Omental fat pad (tissue), 3 donors: ENCODE measurements at regions not wholly inside any gene's neighbourhood (a gene's known extent, or its start where the extent isn't known, plus 50 kb on each side); places are given as distances from the start of the nearest gene placed in this dataset.

Source experiments
- ATAC-seq: fragments of 150-250 bp; one replicate; pipeline ENCODE4 v1.9.1; 2016; ENCODE audit warnings: mild to moderate bottlenecking, moderate library complexity; ENCODE audit not compliant: low FRiP score
- DNase-seq: peaks from one replicate; pipeline ENCODE4 v3.0.0-alpha.2; 2019; ENCODE audit warnings: low spot score
- TF ChIP-seq, protein P1 (sequence below), 3 donors: fragments of 450-650 bp; IDR thresholded peaks; one replicate each; pipeline ENCODE4 v1.5.1; 2016 to 2017; ENCODE audit warnings: antibody characterized with exemption in 3 of 3, mild to moderate bottlenecking in 3 of 3, moderate library complexity in 2 of 3

DNA sequence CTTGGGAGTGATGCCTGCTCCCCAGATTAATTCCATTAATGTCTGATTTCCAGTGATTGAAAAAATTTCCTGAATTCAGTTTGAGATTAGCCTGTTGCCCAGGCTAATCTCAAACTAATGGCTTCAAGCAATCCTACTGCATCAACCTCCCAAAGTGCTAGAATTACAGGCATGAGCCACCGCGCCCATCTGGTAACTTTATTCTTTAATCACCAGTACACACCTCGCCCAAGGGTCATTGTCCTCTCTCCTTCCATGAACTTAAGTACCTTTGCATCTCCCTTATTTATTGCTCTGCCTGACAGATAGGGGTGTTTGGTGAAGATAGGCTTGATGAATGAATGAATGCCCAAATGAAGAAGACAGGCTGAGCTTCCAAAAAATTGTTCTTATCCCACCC is 366.5 kb downstream of the SIPA1L2 start:
- ATAC-seq, result no peak
- TF ChIP-seq, protein P1, sequence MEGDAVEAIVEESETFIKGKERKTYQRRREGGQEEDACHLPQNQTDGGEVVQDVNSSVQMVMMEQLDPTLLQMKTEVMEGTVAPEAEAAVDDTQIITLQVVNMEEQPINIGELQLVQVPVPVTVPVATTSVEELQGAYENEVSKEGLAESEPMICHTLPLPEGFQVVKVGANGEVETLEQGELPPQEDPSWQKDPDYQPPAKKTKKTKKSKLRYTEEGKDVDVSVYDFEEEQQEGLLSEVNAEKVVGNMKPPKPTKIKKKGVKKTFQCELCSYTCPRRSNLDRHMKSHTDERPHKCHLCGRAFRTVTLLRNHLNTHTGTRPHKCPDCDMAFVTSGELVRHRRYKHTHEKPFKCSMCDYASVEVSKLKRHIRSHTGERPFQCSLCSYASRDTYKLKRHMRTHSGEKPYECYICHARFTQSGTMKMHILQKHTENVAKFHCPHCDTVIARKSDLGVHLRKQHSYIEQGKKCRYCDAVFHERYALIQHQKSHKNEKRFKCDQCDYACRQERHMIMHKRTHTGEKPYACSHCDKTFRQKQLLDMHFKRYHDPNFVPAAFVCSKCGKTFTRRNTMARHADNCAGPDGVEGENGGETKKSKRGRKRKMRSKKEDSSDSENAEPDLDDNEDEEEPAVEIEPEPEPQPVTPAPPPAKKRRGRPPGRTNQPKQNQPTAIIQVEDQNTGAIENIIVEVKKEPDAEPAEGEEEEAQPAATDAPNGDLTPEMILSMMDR (IDR thresholded peaks at IDR 0.05), result no peak
- no peak for DNase-seq

DNA sequence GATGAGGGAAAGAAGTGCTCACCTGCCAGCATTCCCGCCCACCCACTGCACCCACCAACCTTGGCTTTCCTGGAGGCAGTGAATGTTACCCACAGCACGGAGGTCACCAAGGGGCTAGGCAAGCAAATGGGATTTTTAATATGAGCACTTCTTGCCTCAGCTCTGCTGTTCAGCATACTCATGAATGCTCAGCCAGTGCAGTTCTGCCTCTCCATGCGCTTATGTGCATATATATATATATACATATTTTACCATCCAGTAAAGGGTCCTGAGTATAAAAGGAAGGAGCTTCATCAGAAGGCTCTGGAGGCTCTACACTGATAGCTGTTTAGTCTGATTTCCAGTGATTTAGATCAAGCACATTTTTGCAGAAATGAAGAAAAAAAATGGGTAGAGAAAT is 366.9 kb downstream of the SIPA1L2 start:
- TF ChIP-seq, protein P1 (IDR thresholded peaks at IDR 0.05), result no peak
- no peak for ATAC-seq
- no peak for DNase-seq

DNA sequence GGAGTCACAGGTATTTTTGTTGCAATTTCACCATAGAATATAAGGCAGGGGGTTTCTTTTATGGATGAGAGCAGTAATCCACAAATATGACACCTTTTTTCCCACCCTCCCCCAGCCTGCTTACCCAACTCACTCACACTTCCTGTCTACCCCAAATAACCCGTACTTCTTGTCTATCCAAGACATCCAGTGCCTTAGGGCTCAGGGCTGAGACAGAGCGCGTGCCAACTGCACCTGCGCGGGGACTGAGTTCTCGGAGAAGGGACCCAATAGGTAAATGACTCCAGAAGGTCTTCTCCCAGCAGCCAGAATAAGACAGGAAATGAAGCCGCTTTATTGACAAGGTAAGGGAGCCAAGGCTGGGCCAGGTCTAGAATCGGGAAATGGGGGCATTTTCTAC is 369.1 kb downstream of the SIPA1L2 start:
- no peak for ATAC-seq
- TF ChIP-seq, protein P1 (IDR thresholded peaks at IDR 0.05), result no peak
- DNase-seq, result no peak

DNA sequence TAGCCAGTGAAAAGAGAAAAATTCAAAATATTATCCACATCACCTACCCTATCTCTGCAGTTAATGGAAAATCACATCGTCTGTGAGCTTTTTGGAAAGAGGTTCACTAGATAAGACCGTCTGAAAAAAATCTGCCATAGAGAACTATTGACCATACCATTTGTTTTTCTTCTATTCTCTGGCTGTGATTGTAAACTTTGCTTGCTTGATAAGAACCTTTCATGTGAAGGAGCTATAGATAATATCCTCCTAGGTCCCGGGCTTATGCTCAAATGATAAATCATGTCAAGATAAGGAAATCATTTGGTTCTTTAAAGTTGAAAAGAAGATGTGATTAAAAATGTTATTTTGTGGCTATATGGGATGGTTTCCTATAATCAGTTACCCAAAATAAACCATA is 369.9 kb downstream of the SIPA1L2 start:
- TF ChIP-seq, protein P1 (IDR thresholded peaks at IDR 0.05), result no peak
- ATAC-seq (no peak), DNase-seq (no peak)

DNA sequence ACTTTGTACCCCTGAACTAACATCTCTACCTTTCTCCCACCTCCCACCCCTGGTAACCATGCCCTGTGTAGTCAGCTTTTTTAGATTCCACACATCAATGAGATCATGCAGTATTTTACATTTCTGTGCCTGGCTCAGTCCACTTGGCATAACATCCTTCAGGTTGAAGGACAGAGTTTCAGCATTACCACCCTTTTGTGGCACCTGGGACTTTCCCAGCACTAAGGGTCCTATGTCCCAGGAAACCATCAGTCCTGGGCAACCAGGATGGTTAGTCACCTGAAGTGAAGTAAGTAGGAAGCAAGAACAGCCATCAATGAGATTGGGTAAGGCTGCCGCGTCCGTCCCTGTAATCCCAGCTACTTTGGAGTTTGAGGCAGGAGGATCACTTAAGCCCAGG is 370.6 kb downstream of the SIPA1L2 start:
- TF ChIP-seq, protein P1 (IDR thresholded peaks at IDR 0.05), result no peak
- no peak for ATAC-seq
- DNase-seq, result no peak

DNA sequence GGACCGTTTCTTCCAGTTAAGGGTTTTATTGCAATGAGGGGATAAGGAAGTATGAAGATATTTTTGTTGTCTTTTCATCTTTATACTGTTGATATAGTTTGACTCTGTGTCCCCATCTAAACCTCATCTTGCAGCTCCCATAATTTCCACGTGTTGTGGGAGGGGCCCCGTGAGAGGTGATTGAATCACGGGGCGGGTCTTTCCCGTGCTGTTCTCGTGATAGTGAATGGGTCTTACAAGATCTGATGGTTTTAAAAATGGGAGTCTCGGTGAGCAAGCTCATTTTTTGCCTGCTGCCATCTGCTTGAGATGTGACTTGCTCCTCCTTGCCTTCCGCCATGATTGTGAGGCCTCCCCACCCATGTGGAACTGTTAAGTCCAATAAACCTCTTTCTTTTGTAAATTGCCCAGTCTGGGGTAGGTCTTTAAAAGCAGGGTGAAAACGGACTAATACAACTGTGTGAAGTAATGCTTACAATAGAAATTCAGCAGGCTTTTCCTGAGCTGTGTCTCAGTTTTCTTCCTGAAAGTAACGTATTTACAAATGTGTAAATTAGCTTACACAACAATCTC is 377.3 kb downstream of the SIPA1L2 start:
- DNase-seq (no peak), ATAC-seq (no peak)
- TF ChIP-seq, protein P1 (IDR thresholded peaks at IDR 0.05), result no peak

DNA sequence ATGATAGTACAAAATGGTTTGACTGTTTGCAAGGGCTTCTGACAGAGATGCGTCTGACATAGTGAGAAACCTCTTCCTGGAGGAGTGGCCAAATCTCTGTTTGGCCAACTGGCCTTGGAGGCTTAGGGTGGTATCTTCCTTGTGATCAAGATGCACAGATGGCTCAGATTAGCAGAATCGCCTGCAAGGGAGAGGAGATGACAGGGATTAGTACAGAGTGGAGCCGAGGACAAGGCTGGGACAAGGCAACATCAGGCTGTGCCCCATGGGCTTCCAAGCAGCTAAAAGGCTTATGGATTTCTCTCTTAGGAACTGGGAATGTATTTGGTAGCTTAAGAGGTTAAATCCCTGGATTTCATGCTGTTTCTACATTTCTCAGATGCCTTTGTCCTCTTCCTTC is 379.1 kb downstream of the SIPA1L2 start:
- TF ChIP-seq, protein P1 (IDR thresholded peaks at IDR 0.05), result no peak
- DNase-seq (no peak), ATAC-seq (no peak)
